DND-41 (cell line): ENCODE measurements at regions not wholly inside any gene's neighbourhood (a gene's known extent, or its start where the extent isn't known, plus 50 kb on each side); places are given as distances from the start of the nearest gene placed in this dataset.

Experiments
- ATAC-seq: fragments of 200-7000 bp; cut with Tn5 transposase; 3 replicates; pipeline ENCODE4 v1.9.1; 2021; ENCODE audit warnings: low read depth; ENCODE audit not compliant: insufficient read depth
- DNase-seq: peaks from one replicate; pipeline ENCODE4 v3.0.0-alpha.2; 2020
- H2AFZ ChIP-seq: 2 replicates; pipeline ENCODE4 v1.6.0; 2012; ENCODE audit warnings: low read depth, low read length
- H3K27ac ChIP-seq: 2 replicates; pipeline ENCODE4 v1.5.1; 2012; ENCODE audit warnings: low read length, inconsistent platforms
- H3K27me3 ChIP-seq: fragments of 200-600 bp; sonication (generic); 2 replicates; pipeline ENCODE4 v1.6.0; 2012; ENCODE audit warnings: low read length, mild to moderate bottlenecking, inconsistent platforms; ENCODE audit not compliant: insufficient read depth, poor library complexity
- H3K36me3 ChIP-seq: 2 replicates; pipeline ENCODE4 v1.5.1; 2012; ENCODE audit warnings: low read length, inconsistent platforms; ENCODE audit not compliant: insufficient read depth
- H3K4me1 ChIP-seq: 2 replicates; pipeline ENCODE4 v1.5.1; 2012; ENCODE audit warnings: mild to moderate bottlenecking, low read length; ENCODE audit not compliant: insufficient read depth
- H3K4me2 ChIP-seq: 2 replicates; pipeline ENCODE4 v1.6.0; 2012; ENCODE audit warnings: mild to moderate bottlenecking, moderate library complexity, low read length, inconsistent platforms; ENCODE audit not compliant: insufficient read depth
- H3K4me3 ChIP-seq, 2 experiments: fragments of 200-600 bp in 1 of 2; shearing (Covaris generic) in 1 of 2; 2 replicates each; pipeline ENCODE4 v1.5.1; 2012 to 2016; ENCODE audit warnings: inconsistent platforms in 2 of 2, low read length in 2 of 2, mild to moderate bottlenecking in 2 of 2, low read depth in 1 of 2, moderate library complexity in 1 of 2
- H3K79me2 ChIP-seq: 2 replicates; pipeline ENCODE4 v1.6.0; 2012; ENCODE audit warnings: low read length, inconsistent platforms; ENCODE audit not compliant: insufficient read depth
- H3K9ac ChIP-seq: 2 replicates; pipeline ENCODE4 v1.6.0; 2012; ENCODE audit warnings: low read depth, mild to moderate bottlenecking, inconsistent platforms, low read length, moderate library complexity
- H3K9me3 ChIP-seq: 2 replicates; pipeline ENCODE4 v1.5.1; 2012; ENCODE audit warnings: low read length, moderate library complexity, mild to moderate bottlenecking, inconsistent platforms; ENCODE audit not compliant: insufficient read depth, severe bottlenecking
- H4K20me1 ChIP-seq: 2 replicates; pipeline ENCODE4 v1.6.0; 2012; ENCODE audit warnings: low read length; ENCODE audit not compliant: insufficient read depth
- EZH2 ChIP-seq: IDR thresholded peaks from 3 replicates; pipeline ENCODE4 v1.6.1; 2012; ENCODE audit warnings: borderline replicate concordance, low read depth, mild to moderate bottlenecking, moderate library complexity, low read length, inconsistent platforms; ENCODE audit not compliant: severe bottlenecking
- TF ChIP-seq, protein P1 (sequence below): IDR thresholded peaks from 2 replicates; pipeline ENCODE4 v1.5.1; 2012; ENCODE audit warnings: borderline replicate concordance, low read length, moderate library complexity, mild to moderate bottlenecking; ENCODE audit not compliant: poor library complexity, severe bottlenecking; ENCODE audit errors: extremely low read depth

GRCh38 chr18:24605444-24605843 lies 145.0 kb downstream of the HRH4 start:
- no peak for DNase-seq
- no peak overlapping the region for H3K4me3 ChIP-seq
- H3K4me2 ChIP-seq = no peak overlapping the region
- no peaks in the 10 kb centered on the region for H4K20me1 ChIP-seq
- no peak overlapping the region for H2AFZ ChIP-seq
- TF ChIP-seq, protein P1, sequence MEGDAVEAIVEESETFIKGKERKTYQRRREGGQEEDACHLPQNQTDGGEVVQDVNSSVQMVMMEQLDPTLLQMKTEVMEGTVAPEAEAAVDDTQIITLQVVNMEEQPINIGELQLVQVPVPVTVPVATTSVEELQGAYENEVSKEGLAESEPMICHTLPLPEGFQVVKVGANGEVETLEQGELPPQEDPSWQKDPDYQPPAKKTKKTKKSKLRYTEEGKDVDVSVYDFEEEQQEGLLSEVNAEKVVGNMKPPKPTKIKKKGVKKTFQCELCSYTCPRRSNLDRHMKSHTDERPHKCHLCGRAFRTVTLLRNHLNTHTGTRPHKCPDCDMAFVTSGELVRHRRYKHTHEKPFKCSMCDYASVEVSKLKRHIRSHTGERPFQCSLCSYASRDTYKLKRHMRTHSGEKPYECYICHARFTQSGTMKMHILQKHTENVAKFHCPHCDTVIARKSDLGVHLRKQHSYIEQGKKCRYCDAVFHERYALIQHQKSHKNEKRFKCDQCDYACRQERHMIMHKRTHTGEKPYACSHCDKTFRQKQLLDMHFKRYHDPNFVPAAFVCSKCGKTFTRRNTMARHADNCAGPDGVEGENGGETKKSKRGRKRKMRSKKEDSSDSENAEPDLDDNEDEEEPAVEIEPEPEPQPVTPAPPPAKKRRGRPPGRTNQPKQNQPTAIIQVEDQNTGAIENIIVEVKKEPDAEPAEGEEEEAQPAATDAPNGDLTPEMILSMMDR = no peak
- no peak for TF ChIP-seq EZH2
- H3K36me3 ChIP-seq = no peaks in the 10 kb centered on the region
- ATAC-seq = no peak
- no peaks in the 10 kb centered on the region for H3K9me3 ChIP-seq
- H3K4me1 ChIP-seq = no peaks in the 10 kb centered on the region
- H3K79me2 ChIP-seq = no peaks in the 10 kb centered on the region
- no peak overlapping the region for H3K9ac ChIP-seq
- H3K27ac ChIP-seq = no peak overlapping the region
- H3K27me3 ChIP-seq = no peaks in the 10 kb centered on the region

DNA sequence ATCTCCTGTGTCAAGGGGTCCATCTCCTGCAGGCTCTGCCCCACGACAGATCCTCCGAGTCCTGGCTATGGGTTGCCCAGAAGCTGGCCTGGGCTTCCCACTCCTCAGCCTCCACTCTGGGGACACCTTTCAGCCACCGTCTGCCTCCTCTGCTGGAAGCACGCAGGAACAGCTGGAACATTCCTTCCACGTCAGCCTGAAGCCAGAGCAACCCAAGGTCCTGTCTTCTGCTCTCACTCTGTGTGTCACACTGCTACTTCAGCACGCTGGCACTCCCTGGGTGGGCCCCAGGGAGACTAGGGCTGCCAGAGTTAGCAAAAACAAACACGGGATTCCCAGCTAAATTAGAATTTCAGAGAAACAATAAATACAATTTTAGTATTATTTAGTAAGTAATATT lies 148.8 kb downstream of the HRH4 start:
- Histone ChIP-seq H3K79me2 (no peaks in the 10 kb centered on the region), H4K20me1 (no peaks in the 10 kb centered on the region), H3K4me2 (no peak overlapping the region), H3K27me3 (no peaks in the 10 kb centered on the region), H3K4me1 (no peaks in the 10 kb centered on the region), H3K27ac (no peak overlapping the region), H2AFZ (no peak overlapping the region), H3K4me3 (no peak overlapping the region), H3K36me3 (no peaks in the 10 kb centered on the region), H3K9me3 (no peaks in the 10 kb centered on the region), H3K9ac (no peak overlapping the region)
- DNase-seq = no peak
- no peak for TF ChIP-seq EZH2
- TF ChIP-seq, protein P1 = no peak
- no peak for ATAC-seq

- Histone ChIP-seq H3K4me1 (no peaks in the 10 kb centered on the region), H3K36me3 (no peaks in the 10 kb centered on the region), H3K9ac (no peak overlapping the region), H2AFZ (no peak overlapping the region), H3K27ac (no peak overlapping the region), H3K4me2 (no peak overlapping the region), H4K20me1 (no peaks in the 10 kb centered on the region), H3K9me3 (no peaks in the 10 kb centered on the region), H3K27me3 (no peaks in the 10 kb centered on the region), H3K4me3 (no peak overlapping the region), H3K79me2 (no peaks in the 10 kb centered on the region)
- DNase-seq = no peak
- TF ChIP-seq, protein P1 = no peak
- TF ChIP-seq EZH2 = no peak
- ATAC-seq = no peak
Measured at GRCh38 chr18:24611075-24611474, 150.6 kb downstream of the HRH4 start.

DNA sequence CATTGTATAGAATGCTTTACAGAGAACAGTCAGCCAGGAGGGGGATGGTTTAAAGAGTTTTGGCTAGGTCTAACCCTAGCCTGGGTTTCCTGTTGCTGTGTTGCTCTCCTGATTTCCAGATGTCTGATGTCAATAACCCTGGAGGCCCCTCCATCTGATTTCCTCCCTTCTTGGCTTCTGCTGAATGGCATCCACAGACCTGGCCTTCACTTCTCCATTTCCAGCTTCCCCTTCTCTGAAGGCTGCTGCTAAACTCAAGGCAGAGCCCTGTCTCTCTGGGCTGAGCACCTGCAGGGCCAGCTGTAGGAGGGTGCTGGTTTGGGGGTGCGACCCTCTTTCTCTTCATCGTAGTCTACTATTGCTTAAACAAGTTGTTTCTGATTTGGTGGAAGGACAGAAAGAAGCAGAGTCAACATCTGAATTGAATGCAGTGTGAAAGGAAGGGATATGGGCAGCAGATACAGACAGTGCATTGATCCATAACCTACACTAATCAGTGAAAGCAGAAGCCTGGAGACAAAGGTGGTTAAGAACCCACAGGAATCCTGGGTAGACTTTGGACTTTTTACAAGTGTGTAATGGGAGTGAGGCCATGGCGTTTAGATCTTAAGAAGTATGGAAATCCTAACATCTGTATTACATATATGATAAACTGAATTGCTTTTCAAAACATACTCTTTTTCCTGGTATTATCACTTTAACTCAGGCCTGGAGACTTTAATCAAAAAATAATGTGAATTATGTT lies 153.6 kb downstream of the HRH4 start:
- H3K4me3 ChIP-seq = no peak overlapping the region
- ATAC-seq (no peak), DNase-seq (no peak)
- H3K79me2 ChIP-seq = no peaks in the 10 kb centered on the region
- no peak overlapping the region for H3K27ac ChIP-seq
- H3K4me2 ChIP-seq = no peak overlapping the region
- H3K36me3 ChIP-seq = no peaks in the 10 kb centered on the region
- TF ChIP-seq EZH2 = no peak
- TF ChIP-seq, protein P1 = no peak
- H4K20me1 ChIP-seq = no peaks in the 10 kb centered on the region
- no peak overlapping the region for H3K9ac ChIP-seq
- H2AFZ ChIP-seq = no peak overlapping the region
- no peaks in the 10 kb centered on the region for H3K9me3 ChIP-seq
- H3K27me3 ChIP-seq = no peaks in the 10 kb centered on the region
- no peaks in the 10 kb centered on the region for H3K4me1 ChIP-seq
